Thyroid gland (tissue), 4 donors: ENCODE measurements at regions not wholly inside any gene's neighbourhood (a gene's known extent, or its start where the extent isn't known, plus 50 kb on each side); places are given as distances from the start of the nearest gene placed in this dataset.

Experiments used
- DNase-seq, 2 donors: peaks; one replicate each; pipeline ENCODE4 v3.0.0-alpha.2; 2019
- H3K27ac ChIP-seq, 3 donors: fragments of 200-600 bp; sonication (generic); 1 replicate in 2 of 3; 2 replicates in 1 of 3; pipeline ENCODE4 v1.5.1; 2016 to 2019; ENCODE audit warnings: mild to moderate bottlenecking in 1 of 3, moderate library complexity in 1 of 3
- H3K27me3 ChIP-seq: fragments of 200-600 bp; sonication (generic); one replicate; pipeline ENCODE4 v1.5.1; 2019
- H3K36me3 ChIP-seq, 2 donors: fragments of 200-600 bp; sonication (generic); one replicate each; pipeline ENCODE4 v1.5.1; 2016 to 2019
- H3K4me1 ChIP-seq, 2 donors: fragments of 200-600 bp; sonication (generic); one replicate each; pipeline ENCODE4 v1.5.1; 2017 to 2019
- H3K4me3 ChIP-seq, 3 donors: fragments of 200-600 bp; sonication (generic); replicated peaks in 1 of 3; 1 replicate in 2 of 3; 2 replicates in 1 of 3; pipeline ENCODE4 v1.5.1; 2016; ENCODE audit warnings: mild to moderate bottlenecking in 1 of 3
- H3K9me3 ChIP-seq: fragments of 200-600 bp; sonication (generic); one replicate; pipeline ENCODE4 v1.5.1; 2017
- CTCF ChIP-seq, 6 experiments: fragments of 200-600 bp in 3 of 6; fragments of 450-650 bp in 3 of 6; sonication (generic) in 3 of 6; IDR thresholded peaks; one replicate each; pipeline ENCODE4 v1.5.1; 2016 to 2019; ENCODE audit warnings: antibody characterized with exemption in 6 of 6, mild to moderate bottlenecking in 2 of 6, inconsistent platforms in 1 of 6, moderate library complexity in 1 of 6
- POLR2A ChIP-seq, 2 donors: fragments of 450-650 bp; IDR thresholded peaks; one replicate each; pipeline ENCODE4 v1.6.1; 2017; ENCODE audit warnings: antibody characterized with exemption in 2 of 2, mild to moderate bottlenecking in 2 of 2, moderate library complexity in 1 of 2
- WGBS, 2 donors: methylation state at CpG; one replicate each; pipeline ENCODE4 v1.1.5; 2017; 5-methylcytosine and 5-hydroxymethylcytosine counted together
- intact Hi-C: fragments of 100-400 bp; cut with DNase I; formaldehyde crosslinking; loops from one replicate; pipeline ENCODE4 v1.15.1; 2023

- WGBS, 2 donors: 85 to 89% methylated on average over 4 of the region's 4 CpGs
Observed at GRCh38 chr17:74072340-74072739, 131.1 kb upstream of the RPL38 start.

GRCh38 chr17:74076446-74076845 is 127.0 kb upstream of the RPL38 start:
- Histone ChIP-seq H3K27me3 (no peaks in the 10 kb centered on the region), H3K9me3 (no peaks in the 10 kb centered on the region), H3K36me3 (no peaks in the 10 kb centered on the region), H3K27ac (no peak overlapping the region), H3K4me3 (no peak overlapping the region), H3K4me1 (no peaks in the 10 kb centered on the region)
- WGBS, 2 donors: 86 to 94% methylated on average over 1 of the region's 1 CpG
- no peak for DNase-seq
- TF ChIP-seq CTCF (IDR thresholded peaks at IDR 0.05) (no peak), POLR2A (IDR thresholded peaks at IDR 0.05) (no peak)
- intact Hi-C loops: no loop called here

More at GRCh38 chr17:74072340-74072739, 131.1 kb upstream of the RPL38 start:
- Histone ChIP-seq H3K36me3 (no peaks in the 10 kb centered on the region), H3K27me3 (no peaks in the 10 kb centered on the region), H3K4me1 (no peaks in the 10 kb centered on the region), H3K27ac (no peak overlapping the region), H3K4me3 (no peak overlapping the region), H3K9me3 (no peaks in the 10 kb centered on the region)
- intact Hi-C loops: no loop called here
- TF ChIP-seq POLR2A (IDR thresholded peaks at IDR 0.05) (no peak), CTCF (IDR thresholded peaks at IDR 0.05) (no peak)
- no peak for DNase-seq

- H3K27ac ChIP-seq: no peak overlapping the region
- no peaks in the 10 kb centered on the region for H3K36me3 ChIP-seq
- intact Hi-C loops: no loop called here
- H3K4me1 ChIP-seq: no peaks in the 10 kb centered on the region
- no peaks in the 10 kb centered on the region for H3K9me3 ChIP-seq
- no peak overlapping the region for H3K4me3 ChIP-seq
- no peak for DNase-seq
- no peak for TF ChIP-seq CTCF (IDR thresholded peaks at IDR 0.05)
- TF ChIP-seq POLR2A (IDR thresholded peaks at IDR 0.05): no peak
- no peaks in the 10 kb centered on the region for H3K27me3 ChIP-seq
Observed at GRCh38 chr17:74077231-74077630, 126.2 kb upstream of the RPL38 start.

GRCh38 chr17:74078363-74078941 is 125.0 kb upstream of the RPL38 start:
- intact Hi-C loops: no loop called here

More at GRCh38 chr17:74078363-74078941, 125.0 kb upstream of the RPL38 start:
- WGBS, 2 donors: 41 to 53% methylated on average over 12 of the region's 12 CpGs
- Histone ChIP-seq H3K4me1 (no peaks in the 10 kb centered on the region), H3K27ac (no peak overlapping the region), H3K27me3 (no peaks in the 10 kb centered on the region), H3K36me3 (no peaks in the 10 kb centered on the region), H3K4me3 (no peak overlapping the region), H3K9me3 (no peaks in the 10 kb centered on the region)
- TF ChIP-seq POLR2A (IDR thresholded peaks at IDR 0.05): no peak
- TF ChIP-seq CTCF (IDR thresholded peaks at IDR 0.05): no peak
- no peak for DNase-seq
